Activated B cell treated with CpG ODN at 0.5 μM for 24 hours (primary cell): ENCODE measurements at regions not wholly inside any gene's neighbourhood (a gene's known extent, or its start where the extent isn't known, plus 50 kb on each side); places are given as distances from the start of the nearest gene placed in this dataset.

Experiments used
- ATAC-seq: fragments of 200-7000 bp; cut with Tn5 transposase; one replicate; pipeline ENCODE4 v1.10.0; 2021; ENCODE audit warnings: low read depth, mild to moderate bottlenecking, moderate library complexity
- CTCF ChIA-PET: fragments of 350-600 bp; sonication (Branson Sonifier 250); formaldehyde crosslinking; loops from one replicate; lab custom pipeline; 2021; ENCODE audit warnings: antibody characterized with exemption; lab: Charles Lee
- POLR2A ChIA-PET: fragments of 350-600 bp; sonication (Branson Sonifier 250); formaldehyde crosslinking; loops from one replicate; lab custom pipeline; 2021; ENCODE audit warnings: antibody characterized with exemption; lab: Charles Lee
- DNase-seq: peaks from one replicate; pipeline ENCODE4 v3.0.0; 2022
- H3K27ac Mint-ChIP-seq: one replicate; pipeline ENCODE4 v1.8.0; 2020; ENCODE audit warnings: mixed read lengths
- H3K27me3 Mint-ChIP-seq: one replicate; pipeline ENCODE4 v1.8.0; 2021; ENCODE audit warnings: mixed read lengths
- H3K36me3 Mint-ChIP-seq: one replicate; pipeline ENCODE4 v1.8.0; 2021; ENCODE audit warnings: low read depth, mixed read lengths
- H3K4me1 Mint-ChIP-seq: one replicate; pipeline ENCODE4 v1.8.0; 2021; ENCODE audit warnings: mixed read lengths
- H3K4me3 Mint-ChIP-seq: one replicate; pipeline ENCODE4 v1.8.0; 2020; ENCODE audit warnings: mild to moderate bottlenecking, mixed read lengths
- H3K9me3 Mint-ChIP-seq: one replicate; pipeline ENCODE4 v1.8.0; 2020; ENCODE audit warnings: mixed read lengths
- CTCF ChIP-seq: fragments of 200-600 bp; IDR thresholded peaks from one replicate; pipeline ENCODE4 v1.8.0; 2022; ENCODE audit warnings: antibody characterized with exemption, mild to moderate bottlenecking
- intact Hi-C: fragments of 100-400 bp; cut with micrococcal nuclease; formaldehyde crosslinking; loops from one replicate; pipeline ENCODE4 v1.15.1; 2024

DNA sequence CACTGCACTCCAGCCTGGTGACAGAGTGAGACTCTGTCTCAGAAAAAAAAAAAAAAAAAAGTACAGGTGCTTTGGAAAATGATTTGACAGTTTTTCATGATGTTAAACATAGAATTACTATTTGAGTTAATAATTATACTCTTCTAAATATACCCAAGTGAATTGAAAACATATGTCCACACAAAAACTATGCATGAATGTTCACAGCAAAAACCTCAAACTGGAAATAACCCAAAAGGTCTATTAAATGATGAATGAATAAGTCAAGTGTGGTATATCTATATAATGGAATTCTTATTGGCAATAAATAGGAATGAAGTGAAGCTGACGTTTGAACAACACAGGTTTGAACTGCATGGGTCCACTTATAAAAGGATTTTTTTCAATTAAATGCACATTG is 207.2 kb upstream of the DAB2 start:
- no peaks in the 10 kb centered on the region for H3K4me1 Mint-ChIP-seq
- H3K4me3 Mint-ChIP-seq: no peak overlapping the region
- CTCF ChIA-PET: no interaction called here
- no peaks in the 10 kb centered on the region for H3K9me3 Mint-ChIP-seq
- POLR2A ChIA-PET: no interaction called here
- ATAC-seq (no peak), DNase-seq (no peak)
- intact Hi-C loops: no loop called here
- no peaks in the 10 kb centered on the region for H3K36me3 Mint-ChIP-seq
- no peak overlapping the region for H3K27ac Mint-ChIP-seq
- peaks cover 11% of the 10 kb centered on the region for H3K27me3 Mint-ChIP-seq
- no peak for TF ChIP-seq CTCF

- no peaks in the 10 kb centered on the region for H3K36me3 Mint-ChIP-seq
- ChIA-PET POLR2A (no interaction called here), CTCF (interaction anchor here (0.7 kb wide), 1 partner anchor 1108 kb away, joined by 5 read pairs; no protein-coding TSS in a partner anchor)
- H3K27me3 Mint-ChIP-seq: peaks cover 14% of the 10 kb centered on the region
- no peaks in the 10 kb centered on the region for H3K4me1 Mint-ChIP-seq
- no peak for TF ChIP-seq CTCF
- no peak overlapping the region for H3K27ac Mint-ChIP-seq
- ATAC-seq (no peak), DNase-seq (no peak)
- H3K9me3 Mint-ChIP-seq: no peaks in the 10 kb centered on the region
- H3K4me3 Mint-ChIP-seq: no peak overlapping the region
- intact Hi-C loops: no loop called here
Observed at GRCh38 chr5:39629946-39630345, 205.2 kb upstream of the DAB2 start.

DNA sequence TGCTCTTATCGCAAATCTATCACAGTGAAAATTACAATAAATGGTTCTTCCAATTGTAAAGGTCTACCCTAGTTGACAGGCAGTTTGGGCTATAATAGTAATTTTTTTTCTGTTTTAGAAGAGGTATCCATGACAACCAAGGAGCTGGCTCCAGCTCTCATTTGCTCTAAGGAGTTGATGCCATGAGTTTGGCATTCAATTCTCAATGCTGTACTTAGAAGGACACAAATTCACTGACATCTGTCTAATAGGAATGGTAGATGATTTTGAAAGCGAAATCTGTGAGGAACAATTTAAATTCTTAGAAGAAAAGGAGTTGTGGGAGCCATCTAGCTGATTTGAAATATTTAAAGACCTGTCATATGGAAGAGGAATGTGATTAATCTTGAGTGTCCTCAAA is 203.6 kb upstream of the DAB2 start:
- no peak overlapping the region for H3K4me3 Mint-ChIP-seq
- peaks cover 17% of the 10 kb centered on the region for H3K27me3 Mint-ChIP-seq
- no peaks in the 10 kb centered on the region for H3K4me1 Mint-ChIP-seq
- H3K9me3 Mint-ChIP-seq: no peaks in the 10 kb centered on the region
- intact Hi-C loops: no loop called here
- no peak overlapping the region for H3K27ac Mint-ChIP-seq
- ChIA-PET POLR2A (interaction anchor here (0.6 kb wide), 1 partner anchor 1050 kb away, joined by 3 read pairs; no protein-coding TSS in a partner anchor), CTCF (no interaction called here)
- TF ChIP-seq CTCF: no peak
- ATAC-seq (no peak), DNase-seq (no peak)
- H3K36me3 Mint-ChIP-seq: no peaks in the 10 kb centered on the region

GRCh38 chr5:39624890-39625289 is 200.1 kb upstream of the DAB2 start:
- H3K4me1 Mint-ChIP-seq: no peaks in the 10 kb centered on the region
- no peak for DNase-seq
- POLR2A ChIA-PET: no interaction called here
- H3K36me3 Mint-ChIP-seq: no peaks in the 10 kb centered on the region
- H3K4me3 Mint-ChIP-seq: no peak overlapping the region
- H3K27me3 Mint-ChIP-seq: peaks cover 12% of the 10 kb centered on the region
- no peak overlapping the region for H3K27ac Mint-ChIP-seq
- TF ChIP-seq CTCF: no peak
- intact Hi-C loops: no loop called here
- no peak for ATAC-seq
- CTCF ChIA-PET: no interaction called here
- no peaks in the 10 kb centered on the region for H3K9me3 Mint-ChIP-seq

DNA sequence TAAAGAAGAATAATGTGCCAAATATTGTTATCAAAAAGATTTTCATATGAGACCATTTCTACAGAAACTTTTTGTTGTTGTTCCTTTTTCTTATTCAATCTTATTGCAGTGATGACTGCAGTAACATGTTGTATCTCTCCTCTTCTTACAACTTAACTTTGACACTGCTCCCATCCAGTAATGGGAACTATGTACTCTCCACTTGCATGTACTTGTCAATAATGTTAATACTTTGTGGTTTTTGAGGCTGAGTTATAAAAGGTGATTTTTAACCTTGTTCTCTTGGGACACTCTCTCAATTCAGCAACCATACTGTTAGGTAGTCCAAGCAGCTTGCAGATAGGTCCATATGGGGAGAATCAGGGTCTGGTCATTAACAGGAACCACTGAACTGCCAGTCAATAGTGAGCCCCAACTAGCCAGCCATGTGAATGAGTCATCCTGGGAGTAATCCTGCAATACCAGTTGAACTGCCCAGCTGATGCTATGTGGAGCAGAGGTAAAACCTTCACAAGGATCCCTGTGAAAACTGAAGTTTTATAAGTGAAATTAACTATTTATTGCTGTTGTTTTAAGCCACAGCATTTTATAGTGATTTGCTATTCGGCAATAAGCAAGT is 199.6 kb upstream of the DAB2 start:
- ChIA-PET CTCF (no interaction called here), POLR2A (no interaction called here)
- DNase-seq (no peak), ATAC-seq (no peak)
- Mint-ChIP-seq H3K4me1 (no peaks in the 10 kb centered on the region), H3K27me3 (peaks cover 7% of the 10 kb centered on the region), H3K27ac (no peak overlapping the region), H3K36me3 (no peaks in the 10 kb centered on the region), H3K4me3 (no peak overlapping the region), H3K9me3 (no peaks in the 10 kb centered on the region)
- intact Hi-C loops: no loop called here
- TF ChIP-seq CTCF: no peak
